Frontal cortex (tissue), 3 donors: ENCODE measurements at regions not wholly inside any gene's neighbourhood (a gene's known extent, or its start where the extent isn't known, plus 50 kb on each side); places are given as distances from the start of the nearest gene placed in this dataset.
"Not testable (repeated sequence)": the region's sequence is repeated elsewhere in the genome, so short reads cannot be mapped to it uniquely, and the experiment has no call there.

Source experiments
- DNase-seq, 2 donors: peaks; one replicate each; pipeline ENCODE4 v3.0.0; 2012; ENCODE audit warnings: low spot score in 2 of 2
- FAIRE-seq: peaks from 2 replicates; lab custom pipeline; 2012; peaks lifted over from hg19 to GRCh38; lab: Jason Lieb, UNC
- donor health status: control.
- donor health status: control.
- donor health status: control.

DNA sequence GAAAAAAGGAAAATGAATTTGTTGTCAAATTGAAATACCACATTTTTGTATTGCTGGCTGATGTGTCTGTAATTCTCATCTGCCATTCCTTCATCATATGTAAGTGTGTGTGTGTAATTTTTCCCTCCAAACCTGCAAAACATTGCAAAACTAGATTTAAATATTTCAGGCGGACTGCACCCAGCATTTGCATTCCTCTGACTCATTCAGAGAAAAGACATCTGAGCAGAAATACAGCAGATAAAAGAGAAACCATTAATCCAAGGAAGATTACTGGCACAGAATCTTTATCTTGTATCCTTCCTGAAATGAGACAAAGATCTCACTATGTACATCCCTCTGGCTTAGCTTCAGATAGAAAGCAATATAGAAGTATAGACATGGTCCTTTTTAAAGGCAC lies 275.3 kb downstream of the TMEM38B start:
- DNase-seq = no peak
- no peak for FAIRE-seq

DNA sequence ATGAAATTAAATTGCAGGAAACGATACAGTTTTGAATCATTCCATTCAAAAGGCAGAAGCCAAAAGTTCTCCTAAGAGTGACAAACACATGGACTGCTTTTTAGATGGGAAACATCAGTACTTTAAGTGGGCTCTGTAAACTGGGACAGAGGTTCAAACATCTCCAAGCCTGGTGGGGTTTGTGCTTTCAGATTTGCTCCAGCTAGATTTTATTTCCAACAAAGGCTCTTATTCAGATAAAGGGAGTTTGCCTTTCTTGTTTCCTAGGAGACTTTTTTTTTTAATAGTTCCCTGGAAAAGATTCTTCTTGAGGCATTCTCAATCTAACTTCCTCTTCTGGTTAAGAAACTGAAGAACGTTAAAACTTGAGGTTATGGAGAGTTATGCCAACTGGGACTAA lies 277.6 kb downstream of the TMEM38B start:
- no peak for FAIRE-seq
- no peak for DNase-seq

DNA sequence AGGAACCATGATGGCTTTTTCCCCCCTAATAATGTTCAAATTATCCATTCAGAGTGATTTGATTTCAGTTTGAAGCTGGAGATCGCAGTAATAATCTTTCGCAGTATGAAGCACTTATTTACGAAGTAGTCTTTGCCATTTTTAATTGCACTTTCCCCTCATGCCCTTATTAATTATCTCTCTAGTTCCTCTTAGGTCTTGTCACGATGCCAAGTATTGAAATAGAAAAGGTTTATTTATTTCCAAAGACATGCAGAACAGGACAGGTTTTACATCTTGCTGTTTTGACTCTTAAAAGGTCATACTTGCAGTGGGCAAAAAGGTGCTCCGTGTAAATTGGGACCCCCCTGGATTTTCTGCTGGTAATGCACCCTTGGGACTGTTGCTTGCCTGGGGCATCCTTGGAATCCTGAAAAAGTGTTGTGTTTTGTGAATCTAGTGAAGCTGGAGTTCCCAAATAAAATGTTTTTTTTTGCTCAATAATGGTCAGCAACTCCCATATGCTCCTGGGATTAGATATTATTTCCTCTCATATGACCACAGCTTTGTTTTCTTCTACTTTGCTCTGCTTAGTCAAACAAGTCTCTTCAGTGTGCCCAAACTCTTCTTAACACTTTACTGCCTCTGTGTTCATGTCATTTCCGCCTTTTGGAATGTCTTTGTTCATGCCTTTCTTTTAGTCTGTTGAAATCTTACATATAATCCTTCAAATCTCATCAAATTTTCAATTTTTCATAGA lies 278.3 kb downstream of the TMEM38B start:
- no peak for FAIRE-seq
- DNase-seq = no peak

DNA sequence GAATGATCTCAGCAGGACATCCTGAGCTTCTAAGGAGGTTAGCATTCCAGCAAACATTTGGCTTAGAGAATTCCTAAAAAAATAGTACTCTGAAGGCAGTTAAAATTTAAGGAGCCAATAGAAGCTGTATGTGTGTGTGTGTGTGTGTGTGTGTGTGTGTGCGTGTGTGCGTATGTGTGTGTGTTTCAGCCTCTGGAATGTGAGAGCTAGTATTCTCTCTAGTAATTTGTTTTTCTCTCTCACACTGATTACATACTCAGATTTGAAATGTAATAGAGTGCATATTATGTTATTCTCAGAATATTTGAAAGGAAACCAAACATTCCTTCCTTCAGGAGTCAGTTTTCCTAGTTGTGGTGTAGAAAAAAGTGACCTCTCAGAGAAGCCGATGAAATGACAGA lies 279.6 kb downstream of the TMEM38B start:
- FAIRE-seq (no peak), DNase-seq (no peak)

DNA sequence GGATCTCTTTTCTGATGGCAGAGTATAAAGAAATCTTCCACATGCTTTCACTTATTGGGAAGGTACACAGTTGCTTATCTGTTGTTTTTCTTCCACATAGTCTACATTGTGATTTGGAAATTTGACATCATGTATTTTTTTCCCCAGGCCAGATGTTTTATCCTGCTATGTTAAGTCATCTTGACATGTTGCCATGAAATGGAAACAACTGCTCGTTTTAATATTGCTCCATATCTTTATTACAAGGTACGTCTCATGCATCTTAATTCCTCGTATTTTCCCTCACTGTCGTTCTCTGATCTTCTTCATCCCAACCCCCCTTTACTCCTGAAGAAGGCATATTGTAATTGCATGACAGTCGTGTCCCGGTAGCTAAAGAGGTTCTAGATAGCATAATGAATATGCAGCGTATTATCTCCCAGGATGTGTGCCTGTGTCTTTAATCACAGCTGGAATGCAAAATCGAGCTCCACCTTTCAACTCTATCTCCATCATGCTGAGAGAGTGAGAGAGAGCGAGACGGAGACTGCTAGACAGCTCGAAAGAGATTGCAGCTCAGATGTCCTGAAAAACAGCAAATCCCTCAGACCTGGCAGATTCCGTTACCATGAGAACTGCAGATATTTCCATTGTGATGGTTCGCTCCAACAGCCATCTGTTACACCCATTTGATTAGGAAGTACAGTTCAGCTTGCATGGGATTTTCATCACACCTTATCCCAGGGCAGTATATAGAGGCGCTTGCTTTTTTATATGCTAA lies 281.7 kb downstream of the TMEM38B start:
- DNase-seq (no peak), FAIRE-seq (no peak)

DNA sequence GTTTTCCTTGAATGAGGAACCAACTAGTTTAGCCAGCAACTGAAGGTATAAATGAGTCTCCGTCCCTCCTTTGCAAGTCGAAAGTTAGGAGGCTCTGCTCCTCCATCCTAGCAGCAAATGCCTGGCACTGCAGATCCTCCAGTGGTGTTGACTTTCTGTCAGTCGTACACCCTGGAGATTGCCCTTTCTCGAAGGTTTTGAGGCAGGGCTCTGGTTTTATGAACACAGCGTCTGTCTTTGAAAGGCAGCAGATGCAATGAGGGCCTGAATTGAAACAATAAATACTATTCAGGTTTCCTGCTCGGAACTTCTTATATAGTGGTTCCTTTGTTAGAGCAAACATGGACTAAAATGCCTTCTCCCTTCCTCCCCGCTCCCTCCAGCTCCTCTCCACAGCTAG lies 284.0 kb downstream of the TMEM38B start:
- no peak for DNase-seq

DNA sequence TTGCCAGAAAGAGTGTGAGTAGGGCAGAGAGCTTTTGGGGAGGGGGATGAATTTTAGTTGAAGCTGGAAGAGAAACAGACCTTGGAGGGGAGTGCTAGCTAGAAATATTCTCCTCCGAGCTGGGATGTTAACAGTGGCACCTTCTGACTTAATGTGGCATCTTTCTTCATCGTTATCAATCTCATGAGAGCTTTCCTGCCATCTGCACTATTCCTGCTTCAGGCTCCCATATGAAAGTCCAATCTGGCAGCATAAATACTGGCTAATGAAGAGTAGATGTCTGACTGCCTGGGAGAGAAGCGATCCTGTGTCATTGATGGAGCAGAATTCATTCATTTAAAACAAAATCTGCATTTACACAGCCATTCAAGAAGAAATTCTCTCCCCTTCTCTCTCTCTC lies 284.5 kb downstream of the TMEM38B start:
- no peak for DNase-seq
- FAIRE-seq = no peak

More for the DNA sequence above, 284.0 kb downstream of the TMEM38B start:
- FAIRE-seq = no peak

DNA sequence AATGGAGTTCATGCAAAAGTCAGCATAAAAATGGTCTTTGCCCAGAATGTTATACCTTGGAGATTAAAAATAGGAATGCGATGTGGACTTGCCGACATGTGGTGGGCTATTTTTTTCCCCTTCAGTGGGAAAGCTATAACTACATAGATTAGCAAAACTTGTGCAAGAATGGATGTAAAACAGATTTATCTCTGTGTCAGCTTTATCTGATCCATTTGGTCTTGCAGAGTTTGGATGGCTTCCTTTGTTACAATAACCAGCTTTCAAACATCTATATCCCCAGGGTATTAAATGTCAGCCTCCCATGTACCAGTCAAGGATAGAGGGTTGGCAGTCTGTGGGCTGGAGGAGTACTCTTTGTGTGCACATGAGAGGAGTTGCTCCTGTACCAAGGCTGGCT lies 284.9 kb downstream of the TMEM38B start:
- DNase-seq (no peak), FAIRE-seq (no peak)

DNA sequence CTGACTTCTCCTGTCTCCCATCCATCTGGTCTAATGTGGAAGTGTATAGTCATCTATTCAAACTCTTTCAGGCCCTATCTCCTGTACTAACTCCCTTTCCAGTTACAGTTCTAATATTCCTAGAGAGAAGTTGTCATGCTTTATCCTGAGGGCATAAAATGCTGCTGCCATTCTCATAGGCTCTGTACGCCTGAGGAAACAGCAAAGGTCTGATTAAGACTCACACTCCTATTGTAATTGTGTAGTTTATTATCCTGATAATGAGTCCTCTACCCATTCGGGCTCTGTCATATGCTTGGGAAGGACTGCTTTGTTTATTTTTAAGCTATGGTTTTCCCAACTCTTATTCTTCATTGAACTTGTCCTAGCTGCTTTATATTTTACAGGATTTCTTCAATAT lies 290.4 kb downstream of the TMEM38B start:
- FAIRE-seq (no peak), DNase-seq (no peak)

DNA sequence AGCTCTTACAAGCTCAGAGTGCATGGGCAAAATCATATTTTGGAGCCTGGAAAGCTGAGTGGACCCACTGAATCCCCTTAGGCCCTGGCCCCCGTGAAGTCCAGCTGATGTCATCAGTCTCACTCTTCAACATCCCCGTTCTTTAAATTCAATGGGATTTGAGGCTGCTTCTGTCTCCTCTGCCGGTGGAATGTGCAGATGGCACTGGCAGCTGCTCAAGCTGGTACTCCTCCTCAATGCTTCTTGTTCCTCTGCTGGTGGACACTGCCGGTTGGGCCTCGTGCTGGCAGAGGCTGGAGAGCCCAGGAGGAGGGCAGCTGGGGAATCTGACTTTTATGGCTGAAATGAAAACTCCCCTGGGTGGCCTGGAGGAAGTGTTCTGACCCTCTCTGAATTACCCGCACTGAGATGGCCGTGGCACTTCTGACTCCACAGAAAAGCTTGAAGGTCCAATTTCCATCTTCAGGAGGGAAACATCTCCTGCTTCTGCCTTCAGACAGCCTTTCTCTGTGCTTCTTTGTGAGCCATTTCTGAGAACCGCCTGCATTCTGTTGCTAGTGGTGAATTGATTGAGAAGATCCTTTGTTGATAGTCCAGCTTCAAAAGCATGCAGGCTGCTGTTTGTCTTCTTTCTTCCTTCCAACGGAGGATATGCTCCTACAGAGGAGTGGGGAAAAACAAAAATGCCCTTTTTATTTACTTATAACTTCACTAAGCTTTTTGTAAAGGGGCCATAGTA lies 298.9 kb downstream of the TMEM38B start:
- FAIRE-seq (no peak), DNase-seq (peak; percentile 6 to 13)

DNA sequence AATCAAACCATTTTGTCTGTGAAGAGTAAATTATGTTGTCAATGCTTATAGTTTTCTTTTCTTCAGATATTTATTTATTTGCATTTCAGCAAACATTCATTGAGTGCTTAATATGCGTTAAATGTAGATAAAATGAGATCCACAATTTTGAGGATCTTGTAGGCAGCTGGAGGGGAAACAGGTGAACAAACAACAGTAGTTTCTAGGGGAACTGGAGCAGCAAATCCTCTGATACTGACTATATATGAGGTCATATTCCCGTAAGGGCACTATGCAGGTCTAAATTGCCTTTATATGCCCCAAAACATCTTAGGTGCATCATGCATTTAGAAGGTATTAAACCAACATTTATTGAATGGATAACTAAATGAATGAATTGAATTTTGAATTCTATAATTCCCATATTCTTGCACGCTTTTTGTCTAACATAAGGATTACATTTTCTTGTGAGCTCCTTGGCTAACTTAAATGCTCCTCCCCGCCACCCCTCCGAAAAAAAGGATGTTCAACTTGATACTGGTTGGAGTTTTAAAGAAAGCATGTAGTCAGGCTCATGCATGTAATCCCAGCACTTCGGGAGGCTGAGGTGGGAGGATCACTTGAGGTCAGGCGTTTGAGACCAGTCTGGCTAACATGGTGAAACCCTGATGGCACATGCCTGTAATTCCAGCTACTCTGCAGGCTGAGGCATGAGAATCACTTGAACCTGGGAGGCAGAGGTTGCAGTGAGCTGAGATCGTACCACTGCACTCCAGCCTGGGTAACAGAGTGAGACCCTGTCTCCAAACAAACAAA lies 299.8 kb downstream of the TMEM38B start:
- no peak for DNase-seq
- no peak for FAIRE-seq

DNA sequence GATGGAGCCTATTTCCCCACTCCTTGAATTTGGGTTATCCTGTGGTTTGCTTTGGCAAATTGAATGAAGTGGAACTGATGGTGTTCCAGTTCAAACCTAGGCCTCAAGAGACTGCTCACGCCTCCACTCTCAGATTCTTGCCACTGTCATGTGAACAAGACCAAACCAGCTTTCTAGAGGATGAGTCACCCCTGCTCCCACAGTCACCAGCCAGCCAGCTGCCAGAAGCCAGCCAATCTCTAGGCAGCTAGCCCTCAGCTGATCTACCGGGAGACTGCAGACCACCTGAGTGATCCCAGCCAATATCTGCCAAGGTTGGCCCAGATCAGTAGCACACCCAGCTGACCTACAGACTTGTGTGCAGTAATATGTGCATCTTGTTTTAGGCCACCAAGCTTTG lies 300.6 kb downstream of the TMEM38B start:
- FAIRE-seq (no peak), DNase-seq (peak in 1 of 2 donors; percentile 18)

DNA sequence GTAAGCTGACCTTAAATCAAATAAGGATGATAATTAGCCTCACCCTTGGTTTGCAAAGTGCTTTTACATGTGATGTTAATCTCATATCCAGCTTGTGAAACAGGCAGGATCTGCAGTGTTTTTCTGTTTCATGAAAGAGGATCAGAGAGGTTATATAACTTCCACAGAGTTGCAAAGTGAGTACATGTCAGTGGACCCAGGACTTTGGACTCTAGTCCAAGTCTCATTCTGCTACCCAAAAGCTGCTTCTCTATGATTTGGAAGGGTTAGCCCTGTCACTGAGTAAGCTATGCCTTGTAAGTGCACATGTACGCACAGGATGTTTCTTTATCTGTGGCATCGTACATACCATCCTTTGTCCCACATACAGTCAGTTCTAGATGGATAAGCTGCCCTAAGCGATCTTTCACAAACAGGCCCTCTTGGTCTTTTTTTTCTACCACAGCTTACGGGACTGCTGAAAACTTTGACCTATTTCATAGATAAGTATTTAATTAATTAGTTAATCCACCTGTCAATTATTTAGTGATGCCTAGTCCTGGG lies 322.9 kb downstream of the TMEM38B start:
- no peak for DNase-seq
- no peak for FAIRE-seq

DNA sequence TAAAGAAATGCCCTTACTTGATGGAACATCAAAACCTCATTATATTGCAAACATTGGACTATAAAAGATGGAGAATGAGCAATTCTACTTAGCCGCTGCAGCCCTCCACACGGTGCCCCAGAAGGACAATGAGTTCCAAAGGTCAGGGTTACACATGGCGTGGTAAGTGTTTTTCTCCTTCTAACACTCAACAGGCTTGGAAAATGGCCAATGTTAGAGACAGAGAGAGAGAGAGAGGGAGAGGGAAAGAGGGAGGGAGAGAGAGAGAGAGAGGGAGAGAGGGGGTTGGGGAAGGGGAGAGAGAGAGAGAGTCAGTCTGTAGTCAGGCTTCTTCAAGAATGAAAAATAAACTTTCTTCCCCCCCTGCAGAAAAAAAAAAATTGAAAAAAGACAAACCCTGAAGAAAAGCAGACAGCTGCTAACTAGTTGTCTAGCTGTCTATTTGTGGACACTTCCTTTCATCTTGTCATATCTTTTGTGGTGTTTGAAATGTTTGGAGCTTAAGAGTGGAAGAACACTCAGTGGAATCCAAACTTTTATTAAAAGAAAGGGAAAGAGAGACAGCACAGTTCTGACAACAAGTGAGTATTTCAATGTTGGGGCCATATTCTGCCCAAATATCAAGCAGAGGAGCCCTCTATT lies 324.8 kb downstream of the TMEM38B start:
- no peak for DNase-seq
- no peak for FAIRE-seq

DNA sequence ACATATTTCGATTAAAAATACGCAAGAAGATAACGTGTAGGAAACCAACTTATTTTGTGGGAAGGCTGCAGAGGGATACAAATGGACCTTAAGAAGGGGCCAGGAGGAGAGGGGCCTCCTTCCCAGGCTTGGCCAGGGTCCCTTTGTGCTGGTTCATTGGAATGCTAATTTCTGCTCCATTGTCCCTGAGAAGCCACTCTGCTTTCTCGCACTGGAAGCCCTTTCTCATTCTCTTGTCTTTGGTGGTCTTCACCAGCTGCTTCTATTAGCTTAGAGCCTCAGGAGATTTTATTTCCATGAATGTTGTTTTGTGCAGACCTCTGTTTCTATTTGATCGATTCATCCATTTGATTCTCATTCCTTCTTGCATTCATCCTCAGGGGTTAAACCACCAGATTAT lies 325.4 kb downstream of the TMEM38B start:
- FAIRE-seq (no peak), DNase-seq (no peak)

DNA sequence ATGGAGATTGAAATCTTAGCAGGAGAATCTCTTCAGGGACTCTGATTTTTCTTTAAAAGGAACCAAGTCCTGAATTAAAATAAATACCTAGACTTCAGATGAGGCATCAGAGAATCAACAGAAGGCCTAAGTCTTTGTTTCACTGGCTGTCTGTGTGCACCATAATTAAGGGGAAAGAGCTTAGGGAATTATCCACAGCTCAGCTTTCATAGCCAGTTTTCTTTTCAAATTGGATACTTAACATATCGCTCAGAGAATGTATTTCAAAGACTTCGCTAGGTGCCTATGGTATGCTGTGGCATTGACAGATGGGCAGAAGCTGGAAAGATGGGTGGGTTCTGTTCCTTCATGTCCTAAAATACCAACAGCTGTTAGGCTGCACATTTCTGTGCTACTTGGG lies 325.8 kb downstream of the TMEM38B start:
- FAIRE-seq (no peak), DNase-seq (no peak)

DNA sequence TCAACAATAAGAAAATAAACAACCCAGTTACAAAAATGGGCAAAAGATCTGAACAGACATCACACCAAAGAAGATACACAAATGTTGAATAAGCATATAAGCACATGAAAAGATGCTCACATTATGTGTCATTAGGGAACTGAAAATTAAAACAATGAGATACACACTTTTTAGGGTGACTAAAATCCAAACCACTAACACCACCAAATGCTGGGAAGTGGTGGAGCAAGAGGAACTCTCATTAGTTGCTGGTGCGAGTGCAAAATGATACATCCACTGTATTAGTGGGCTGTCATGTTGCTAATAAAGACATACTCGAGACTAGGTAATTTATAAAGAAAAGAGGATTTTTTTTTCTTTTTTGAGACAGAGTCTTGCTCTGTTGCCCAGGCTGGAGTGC lies 329.1 kb downstream of the TMEM38B start:
- FAIRE-seq (no peak), DNase-seq (no peak)

DNA sequence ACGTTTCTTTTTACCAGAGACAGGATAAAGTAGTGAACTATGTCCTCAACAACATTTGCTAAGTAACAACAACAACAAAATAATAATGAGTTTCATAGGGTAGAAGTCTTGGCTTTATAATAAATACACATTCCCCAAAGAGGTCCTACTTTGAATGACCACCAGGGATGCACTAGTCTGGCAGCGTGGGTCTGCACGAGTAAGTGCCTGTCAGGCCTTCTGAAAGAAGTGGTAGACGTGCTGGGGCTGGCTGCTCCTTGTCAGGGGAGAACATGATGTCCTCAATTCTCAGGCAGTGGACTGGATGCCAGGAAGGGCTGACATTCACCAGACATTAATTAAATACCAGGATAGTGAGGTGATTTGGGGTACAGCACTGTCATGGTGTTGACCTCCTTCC lies 331.1 kb downstream of the TMEM38B start:
- FAIRE-seq (no peak), DNase-seq (no peak)

DNA sequence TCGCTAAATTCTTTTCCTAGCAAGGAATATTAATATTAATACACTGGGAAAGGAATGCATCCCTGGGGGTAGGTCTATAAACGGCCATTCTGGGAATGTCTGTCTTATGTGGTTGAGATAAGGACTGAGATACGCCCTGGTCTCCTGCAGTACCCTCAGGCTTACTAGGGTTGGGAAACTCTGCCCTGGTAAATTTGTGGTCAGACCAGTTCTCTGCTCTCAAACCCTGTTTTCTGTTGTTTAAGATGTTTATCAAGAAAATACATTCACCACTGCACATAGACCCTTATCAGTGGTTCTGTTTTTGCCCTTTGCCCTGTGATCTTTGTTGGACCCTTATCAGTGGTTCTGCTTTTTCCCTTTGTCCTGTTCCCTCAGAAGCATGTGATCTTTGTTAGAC lies 335.8 kb downstream of the TMEM38B start:
- FAIRE-seq, DNase-seq: not testable (repeated sequence)
